DND-41 (cell line): ENCODE measurements at regions not wholly inside any gene's neighbourhood (a gene's known extent, or its start where the extent isn't known, plus 50 kb on each side); places are given as distances from the start of the nearest gene placed in this dataset.

Source experiments
- CTCF ChIP-seq: IDR thresholded peaks from 2 replicates; pipeline ENCODE4 v1.5.1; 2012; ENCODE audit warnings: borderline replicate concordance, low read length, moderate library complexity, mild to moderate bottlenecking; ENCODE audit not compliant: poor library complexity, severe bottlenecking; ENCODE audit errors: extremely low read depth
- EZH2 ChIP-seq: IDR thresholded peaks from 3 replicates; pipeline ENCODE4 v1.6.1; 2012; ENCODE audit warnings: borderline replicate concordance, low read depth, mild to moderate bottlenecking, moderate library complexity, low read length, inconsistent platforms; ENCODE audit not compliant: severe bottlenecking

- TF ChIP-seq CTCF (no peak), EZH2 (no peak)
Observed at GRCh38 chr10:121240011-121240410, 358.2 kb downstream of the FGFR2 start.
